Peyer's patch (tissue), 4 donors: ENCODE measurements at regions not wholly inside any gene's neighbourhood (a gene's known extent, or its start where the extent isn't known, plus 50 kb on each side); places are given as distances from the start of the nearest gene placed in this dataset.

Source experiments
- DNase-seq, 3 donors: peaks; one replicate each; pipeline ENCODE4 v3.0.0-alpha.2; 2017 to 2019
- H3K27ac ChIP-seq, 4 donors: fragments of 200-600 bp; sonication (generic); one replicate each; pipeline ENCODE4 v1.5.1; 2016 to 2019
- H3K27me3 ChIP-seq, 2 donors: fragments of 200-600 bp; sonication (generic); one replicate each; pipeline ENCODE4 v1.5.1; 2019
- H3K36me3 ChIP-seq, 3 donors: fragments of 200-600 bp; sonication (generic); one replicate each; pipeline ENCODE4 v1.5.1; 2016 to 2019
- H3K4me1 ChIP-seq, 4 donors: fragments of 200-600 bp; sonication (generic); one replicate each; pipeline ENCODE4 v1.5.1; 2016 to 2019
- H3K4me3 ChIP-seq, 4 donors: fragments of 200-600 bp; sonication (generic); 1 replicate in 3 of 4; 2 replicates in 1 of 4; pipeline ENCODE4 v1.5.1; 2016 to 2019; ENCODE audit warnings: mild to moderate bottlenecking in 1 of 4
- H3K9me3 ChIP-seq, 4 donors: fragments of 200-600 bp; sonication (generic); one replicate each; pipeline ENCODE4 v1.5.1; 2016 to 2019; ENCODE audit warnings: mild to moderate bottlenecking in 1 of 4
- POLR2A ChIP-seq, 2 donors: fragments of 450-650 bp; IDR thresholded peaks; one replicate each; pipeline ENCODE4 v1.5.1; 2017; ENCODE audit warnings: antibody characterized with exemption in 2 of 2, mild to moderate bottlenecking in 2 of 2, moderate library complexity in 2 of 2
- TF ChIP-seq, protein P1 (sequence below), 6 experiments: fragments of 450-650 bp in 4 of 6; fragments of 200-600 bp in 2 of 6; sonication (generic) in 1 of 6; IDR thresholded peaks; one replicate each; pipeline ENCODE4 v1.5.1; 2017 to 2019; ENCODE audit warnings: antibody characterized with exemption in 6 of 6, mild to moderate bottlenecking in 3 of 6, moderate library complexity in 1 of 6

DNA sequence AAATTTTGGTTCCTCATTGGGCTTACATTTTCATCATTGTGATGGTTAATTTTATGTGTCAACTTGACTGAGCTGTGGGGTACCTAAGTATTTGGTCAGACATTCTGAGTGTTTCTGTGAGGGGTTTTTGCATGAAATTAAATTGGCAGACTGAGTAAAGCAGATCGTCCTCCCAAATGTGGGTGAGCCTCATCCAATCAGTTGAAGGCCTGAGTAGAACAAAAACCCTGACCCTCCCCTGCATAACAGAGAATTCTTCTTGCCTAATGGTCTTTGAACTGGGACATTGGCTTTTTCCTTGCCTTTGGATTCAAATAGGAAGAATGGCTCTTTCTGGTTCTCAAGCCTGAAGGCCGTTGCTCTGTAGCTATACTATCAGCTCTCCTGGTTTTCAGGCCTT, 59.1 kb upstream of the JUN start:
- H3K4me1 ChIP-seq, result no peaks in the 10 kb centered on the region
- no peak overlapping the region for H3K4me3 ChIP-seq
- DNase-seq, result no peak
- no peaks in the 10 kb centered on the region for H3K27me3 ChIP-seq
- no peaks in the 10 kb centered on the region for H3K9me3 ChIP-seq
- H3K36me3 ChIP-seq, result no peaks in the 10 kb centered on the region
- no peak overlapping the region for H3K27ac ChIP-seq
- TF ChIP-seq, protein P1, sequence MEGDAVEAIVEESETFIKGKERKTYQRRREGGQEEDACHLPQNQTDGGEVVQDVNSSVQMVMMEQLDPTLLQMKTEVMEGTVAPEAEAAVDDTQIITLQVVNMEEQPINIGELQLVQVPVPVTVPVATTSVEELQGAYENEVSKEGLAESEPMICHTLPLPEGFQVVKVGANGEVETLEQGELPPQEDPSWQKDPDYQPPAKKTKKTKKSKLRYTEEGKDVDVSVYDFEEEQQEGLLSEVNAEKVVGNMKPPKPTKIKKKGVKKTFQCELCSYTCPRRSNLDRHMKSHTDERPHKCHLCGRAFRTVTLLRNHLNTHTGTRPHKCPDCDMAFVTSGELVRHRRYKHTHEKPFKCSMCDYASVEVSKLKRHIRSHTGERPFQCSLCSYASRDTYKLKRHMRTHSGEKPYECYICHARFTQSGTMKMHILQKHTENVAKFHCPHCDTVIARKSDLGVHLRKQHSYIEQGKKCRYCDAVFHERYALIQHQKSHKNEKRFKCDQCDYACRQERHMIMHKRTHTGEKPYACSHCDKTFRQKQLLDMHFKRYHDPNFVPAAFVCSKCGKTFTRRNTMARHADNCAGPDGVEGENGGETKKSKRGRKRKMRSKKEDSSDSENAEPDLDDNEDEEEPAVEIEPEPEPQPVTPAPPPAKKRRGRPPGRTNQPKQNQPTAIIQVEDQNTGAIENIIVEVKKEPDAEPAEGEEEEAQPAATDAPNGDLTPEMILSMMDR (IDR thresholded peaks at IDR 0.05), result no peak
- TF ChIP-seq POLR2A (IDR thresholded peaks at IDR 0.05), result no peak

DNA sequence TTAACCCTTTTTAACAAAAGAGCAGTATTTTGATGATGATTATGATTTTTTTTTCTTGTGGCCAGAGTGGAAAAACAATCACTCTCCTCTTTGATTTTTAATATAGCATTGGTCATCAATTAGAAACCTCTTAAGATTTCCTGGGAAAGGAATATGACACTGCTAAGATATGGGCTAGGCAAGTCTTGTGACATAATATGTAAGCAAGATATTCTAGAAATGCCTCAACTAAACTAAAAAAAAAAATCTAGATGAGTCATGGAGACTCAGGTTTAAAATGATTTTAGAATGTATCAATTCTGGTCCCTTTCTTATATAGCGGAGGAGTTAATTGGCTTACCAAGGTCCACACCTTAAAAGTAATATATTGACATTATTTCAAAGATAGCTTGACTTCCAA, 60.3 kb upstream of the JUN start:
- no peak overlapping the region for H3K27ac ChIP-seq
- H3K36me3 ChIP-seq, result no peaks in the 10 kb centered on the region
- no peak for TF ChIP-seq POLR2A (IDR thresholded peaks at IDR 0.05)
- TF ChIP-seq, protein P1 (IDR thresholded peaks at IDR 0.05), result no peak
- H3K4me1 ChIP-seq, result peaks cover 0 to 9% (median 0%) of the 10 kb centered on the region in 4 donors
- H3K9me3 ChIP-seq, result no peaks in the 10 kb centered on the region
- H3K4me3 ChIP-seq, result no peak overlapping the region
- no peak for DNase-seq
- H3K27me3 ChIP-seq, result no peaks in the 10 kb centered on the region

DNA sequence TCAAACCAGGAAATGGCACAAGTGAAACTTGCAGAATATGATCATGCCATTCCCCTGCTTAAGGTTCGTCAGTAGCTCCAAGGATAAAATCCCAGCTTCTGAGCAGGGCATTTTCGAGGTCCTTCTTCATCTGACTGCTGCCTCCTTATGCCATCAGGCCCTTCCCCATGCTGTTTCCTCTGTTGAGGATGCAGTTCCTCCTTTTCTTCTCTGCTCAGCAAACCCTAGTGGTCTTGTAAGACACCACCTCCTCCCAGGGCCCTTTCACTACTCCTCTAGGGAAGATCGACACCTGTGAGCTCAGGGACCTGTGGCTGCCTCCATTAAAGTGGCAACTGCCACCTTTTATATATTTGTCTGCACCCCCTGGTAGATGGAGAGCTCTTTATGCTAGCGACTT, 62.1 kb upstream of the JUN start:
- H3K4me1 ChIP-seq, result peaks cover 0 to 15% (median 0%) of the 10 kb centered on the region in 4 donors
- H3K9me3 ChIP-seq, result no peaks in the 10 kb centered on the region
- DNase-seq, result no peak
- no peak overlapping the region for H3K27ac ChIP-seq
- H3K27me3 ChIP-seq, result no peaks in the 10 kb centered on the region
- no peak overlapping the region for H3K4me3 ChIP-seq
- H3K36me3 ChIP-seq, result no peaks in the 10 kb centered on the region
- no peak for TF ChIP-seq POLR2A (IDR thresholded peaks at IDR 0.05)

DNA sequence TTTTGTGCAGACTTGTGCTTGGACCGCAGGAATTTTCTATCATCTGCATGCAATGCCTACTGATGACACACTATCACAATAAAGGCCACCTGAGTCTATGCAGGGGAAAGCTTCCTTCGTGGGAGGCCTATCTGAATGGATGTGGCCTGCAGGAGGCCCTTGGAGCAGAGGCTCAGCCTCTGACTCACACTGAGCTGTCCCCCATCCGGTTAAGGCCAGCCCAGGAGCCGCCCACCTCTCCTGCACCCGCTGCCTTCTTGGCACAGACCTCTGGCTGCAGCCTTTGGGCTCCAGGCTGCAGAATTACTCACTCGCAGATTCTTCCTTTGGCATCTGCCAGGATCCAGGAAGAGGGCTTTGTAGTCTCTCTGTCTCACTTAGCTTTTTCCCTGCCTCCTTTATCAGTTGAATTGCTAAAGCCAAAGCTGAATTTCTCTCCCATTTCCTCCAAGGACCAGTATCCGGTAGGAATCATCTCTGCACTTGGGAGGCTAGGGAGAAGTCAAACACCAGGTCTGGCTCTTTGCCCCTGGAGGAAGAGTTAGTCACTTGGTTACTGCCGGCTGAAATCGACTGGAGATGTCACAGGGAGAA, 65.1 kb upstream of the JUN start:
- peaks cover 0 to 15% (median 0%) of the 10 kb centered on the region in 4 donors for H3K4me1 ChIP-seq
- H3K27ac ChIP-seq, result peak overlapping the region in 1 of 4 donors; percentile 43
- no peak for TF ChIP-seq POLR2A (IDR thresholded peaks at IDR 0.05)
- TF ChIP-seq, protein P1 (IDR thresholded peaks at IDR 0.05), result peak in 1 of 6 experiments; percentile 1
- no peaks in the 10 kb centered on the region for H3K27me3 ChIP-seq
- no peaks in the 10 kb centered on the region for H3K36me3 ChIP-seq
- peak in 1 of 3 donors; percentile 55 for DNase-seq
- H3K4me3 ChIP-seq, result no peak overlapping the region
- no peaks in the 10 kb centered on the region for H3K9me3 ChIP-seq

DNA sequence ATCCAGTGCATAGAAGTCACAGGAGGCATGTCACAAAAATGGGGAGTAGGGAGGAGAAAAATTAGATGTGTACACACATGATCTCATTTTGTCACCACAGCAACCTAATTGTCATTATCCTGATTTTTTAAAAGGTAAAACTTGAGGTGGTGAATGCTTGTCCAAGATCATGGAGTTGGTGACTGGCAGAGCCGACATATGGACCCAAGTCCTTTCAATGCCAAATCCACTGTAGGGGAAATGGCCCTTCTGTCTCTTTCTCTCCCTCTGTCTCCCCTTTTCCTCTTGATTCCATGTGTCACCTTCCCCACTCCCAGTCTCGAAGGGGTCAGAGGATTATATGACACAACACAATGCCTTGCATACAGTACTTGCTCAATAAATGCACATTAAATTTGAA, 65.7 kb upstream of the JUN start:
- no peak overlapping the region for H3K4me3 ChIP-seq
- peak overlapping the region in 1 of 4 donors; percentile 43 for H3K27ac ChIP-seq
- no peaks in the 10 kb centered on the region for H3K9me3 ChIP-seq
- TF ChIP-seq POLR2A (IDR thresholded peaks at IDR 0.05), result no peak
- TF ChIP-seq, protein P1 (IDR thresholded peaks at IDR 0.05), result no peak
- H3K36me3 ChIP-seq, result no peaks in the 10 kb centered on the region
- DNase-seq, result no peak
- H3K27me3 ChIP-seq, result no peaks in the 10 kb centered on the region
- H3K4me1 ChIP-seq, result peaks cover 0 to 15% (median 0%) of the 10 kb centered on the region in 4 donors

DNA sequence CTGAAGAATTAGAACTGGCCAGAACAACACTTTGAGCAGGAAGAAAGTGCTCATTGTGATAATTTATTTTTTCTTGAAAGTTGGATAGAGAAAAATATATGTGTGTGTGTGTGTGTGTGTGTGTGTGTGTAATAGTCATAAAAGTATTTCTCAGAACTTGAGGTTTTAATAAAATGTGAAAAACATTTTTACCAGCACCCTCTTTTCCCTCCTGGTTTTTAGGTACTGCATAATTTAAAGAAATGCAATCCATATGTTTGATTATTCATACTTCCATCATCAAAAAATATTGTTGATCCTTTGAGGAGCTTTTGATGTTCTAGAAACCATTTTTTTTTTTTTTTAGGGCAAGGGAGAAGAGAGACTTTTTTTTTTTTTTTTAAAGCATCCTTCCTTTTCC, 66.8 kb upstream of the JUN start:
- Histone ChIP-seq H3K27ac (no peak overlapping the region), H3K9me3 (no peaks in the 10 kb centered on the region), H3K27me3 (no peaks in the 10 kb centered on the region), H3K4me3 (no peak overlapping the region), H3K36me3 (no peaks in the 10 kb centered on the region), H3K4me1 (peaks cover 0 to 15% (median 0%) of the 10 kb centered on the region in 4 donors)
- no peak for DNase-seq
- TF ChIP-seq, protein P1 (IDR thresholded peaks at IDR 0.05), result no peak
- TF ChIP-seq POLR2A (IDR thresholded peaks at IDR 0.05), result no peak
